ENCODE measurements at regions not wholly inside any gene's neighbourhood (a gene's known extent, or its start where the extent isn't known, plus 50 kb on each side); places are given as distances from the start of the nearest gene placed in this dataset.

DNA sequence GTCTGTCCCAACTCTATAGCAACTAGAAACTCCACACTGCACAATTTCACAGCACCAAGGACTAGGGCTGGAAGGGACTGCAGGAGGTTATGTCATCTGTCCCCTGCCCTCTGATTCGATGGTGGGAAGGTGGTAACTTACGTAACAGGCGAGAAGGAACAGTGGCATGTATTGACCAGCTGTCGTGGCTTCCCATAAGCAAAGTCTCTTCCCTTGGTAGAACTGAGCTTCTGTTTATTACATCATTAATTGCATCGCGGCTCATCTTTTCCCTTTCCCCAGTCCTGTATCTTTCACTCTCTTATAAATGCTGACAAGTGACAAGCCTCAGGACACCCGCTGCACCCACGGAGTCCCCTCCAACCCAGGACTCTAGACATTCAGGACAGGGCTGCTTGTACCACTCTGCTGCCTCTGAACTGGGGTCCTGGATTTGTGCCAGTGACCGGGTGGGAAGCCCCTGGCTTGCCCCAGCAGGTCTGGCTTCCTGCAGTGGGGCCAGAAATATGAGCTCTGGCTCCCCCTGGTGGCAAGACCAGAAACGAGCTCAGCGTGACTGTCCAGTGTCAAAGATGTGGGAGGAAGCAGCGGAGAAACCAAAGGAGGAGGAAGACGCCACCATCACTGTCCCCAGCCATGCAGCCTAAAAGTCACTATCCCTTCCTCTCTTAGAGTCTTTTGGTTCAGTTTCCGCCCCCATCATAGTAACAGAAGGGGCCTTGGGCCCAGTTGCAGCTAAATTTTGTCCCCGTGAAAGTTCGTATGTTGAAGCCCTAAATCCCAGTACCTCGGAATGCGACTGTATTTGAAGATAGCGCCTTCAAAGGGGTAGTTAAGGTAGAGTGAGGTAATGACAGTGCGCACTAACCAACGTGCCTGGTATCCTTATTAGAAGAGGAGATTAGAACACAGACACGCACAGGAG lies 84.5 kb downstream of the ISX start:
- no peak for TF ChIP-seq POLR2A (IDR thresholded peaks at IDR 0.05)
- TF ChIP-seq, protein P1, sequence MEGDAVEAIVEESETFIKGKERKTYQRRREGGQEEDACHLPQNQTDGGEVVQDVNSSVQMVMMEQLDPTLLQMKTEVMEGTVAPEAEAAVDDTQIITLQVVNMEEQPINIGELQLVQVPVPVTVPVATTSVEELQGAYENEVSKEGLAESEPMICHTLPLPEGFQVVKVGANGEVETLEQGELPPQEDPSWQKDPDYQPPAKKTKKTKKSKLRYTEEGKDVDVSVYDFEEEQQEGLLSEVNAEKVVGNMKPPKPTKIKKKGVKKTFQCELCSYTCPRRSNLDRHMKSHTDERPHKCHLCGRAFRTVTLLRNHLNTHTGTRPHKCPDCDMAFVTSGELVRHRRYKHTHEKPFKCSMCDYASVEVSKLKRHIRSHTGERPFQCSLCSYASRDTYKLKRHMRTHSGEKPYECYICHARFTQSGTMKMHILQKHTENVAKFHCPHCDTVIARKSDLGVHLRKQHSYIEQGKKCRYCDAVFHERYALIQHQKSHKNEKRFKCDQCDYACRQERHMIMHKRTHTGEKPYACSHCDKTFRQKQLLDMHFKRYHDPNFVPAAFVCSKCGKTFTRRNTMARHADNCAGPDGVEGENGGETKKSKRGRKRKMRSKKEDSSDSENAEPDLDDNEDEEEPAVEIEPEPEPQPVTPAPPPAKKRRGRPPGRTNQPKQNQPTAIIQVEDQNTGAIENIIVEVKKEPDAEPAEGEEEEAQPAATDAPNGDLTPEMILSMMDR (IDR thresholded peaks at IDR 0.05) = no peak

Measured in lower leg skin (tissue), 3 donors.